GM12878 (cell line): ENCODE measurements at regions not wholly inside any gene's neighbourhood (a gene's known extent, or its start where the extent isn't known, plus 50 kb on each side); places are given as distances from the start of the nearest gene placed in this dataset.
"Not testable (repeated sequence)": the region's sequence is repeated elsewhere in the genome, so short reads cannot be mapped to it uniquely, and the experiment has no call there.

Source experiments
- ATAC-seq: fragments of 200-7000 bp; cut with Tn5 transposase; 3 replicates; pipeline ENCODE4 v1.9.1; 2020; ENCODE audit warnings: mild to moderate bottlenecking, moderate library complexity
- BruUV-seq: library from RNA; stranded (reverse); fragments of 400-500 nt; replicated peaks from 2 replicates; lab custom pipeline; 2021; lab: Mats Ljungman, UMichigan
- CTCF ChIA-PET: fragments of 300-600 bp; sonication (Branson Sonifier 250); formaldehyde crosslinking; extraction: SDS; loops from one replicate; lab custom pipeline; 2021; ENCODE audit warnings: inconsistent platforms; lab: Yijun Ruan, JAX
- POLR2A ChIA-PET: fragments of 350-600 bp; formaldehyde crosslinking; extraction: SDS; loops from one replicate; lab custom pipeline; 2021; ENCODE audit warnings: inconsistent platforms; lab: Charles Lee
- RAD21 ChIA-PET: fragments of 300-600 bp; sonication (Branson Sonifier 250); formaldehyde crosslinking; loops from one replicate; lab custom pipeline; 2023; ENCODE audit warnings: antibody characterized with exemption; ENCODE audit not compliant: unreplicated experiment; lab: Charles Lee
- SMC1A ChIA-PET: fragments of 300-600 bp; sonication (Branson Sonifier 250); formaldehyde crosslinking; loops from one replicate; lab custom pipeline; 2023; ENCODE audit not compliant: unreplicated experiment, uncharacterized antibody; lab: Charles Lee
- DNase-seq: peaks from one replicate; pipeline ENCODE4 v3.0.0-alpha.2; 2011; ENCODE audit warnings: low read depth, low spot score
- FAIRE-seq: peaks from 3 replicates; lab custom pipeline; 2011; peaks lifted over from hg19 to GRCh38; lab: Jason Lieb, UNC
- H2AFZ ChIP-seq: 2 replicates; pipeline ENCODE4 v1.6.0; 2011; ENCODE audit warnings: low read depth, low read length, control low read depth; ENCODE audit not compliant: control insufficient read depth
- H3K27ac ChIP-seq: 2 replicates; pipeline ENCODE4 v1.5.1; 2011; ENCODE audit warnings: control low read depth; ENCODE audit not compliant: control insufficient read depth, insufficient read depth
- H3K27me3 ChIP-seq, 2 experiments: replicated peaks in 1 of 2; 2 replicates each; pipeline versions ENCODE4 v1.6.0 to v1.6.1; 2011; ENCODE audit warnings: low read length in 1 of 2; ENCODE audit not compliant: control insufficient read depth in 2 of 2, insufficient read depth in 2 of 2
- H3K36me3 ChIP-seq, 2 experiments: 2 replicates each; pipeline ENCODE4 v1.5.1; 2011; ENCODE audit warnings: low read length in 1 of 2; ENCODE audit not compliant: control insufficient read depth in 2 of 2, insufficient read depth in 2 of 2
- H3K4me1 ChIP-seq: 2 replicates; pipeline ENCODE4 v1.6.1; 2011; ENCODE audit warnings: mild to moderate bottlenecking, low read length, moderate library complexity, mixed read lengths; ENCODE audit not compliant: control insufficient read depth, insufficient read depth
- H3K4me2 ChIP-seq: 2 replicates; pipeline ENCODE4 v1.6.0; 2011; ENCODE audit warnings: control low read depth; ENCODE audit not compliant: control insufficient read depth, insufficient read depth
- H3K4me3 ChIP-seq: fragments of 200-600 bp; sonication (generic); 2 replicates; pipeline ENCODE4 v1.5.1; 2016
- H3K79me2 ChIP-seq: 2 replicates; pipeline ENCODE4 v1.6.0; 2011; ENCODE audit warnings: low read length; ENCODE audit not compliant: control insufficient read depth, insufficient read depth
- H3K9ac ChIP-seq: 2 replicates; pipeline ENCODE4 v1.8.0; 2011; ENCODE audit warnings: low read length, control low read depth, mixed read lengths; ENCODE audit not compliant: control insufficient read depth, insufficient read depth
- H3K9me3 ChIP-seq: replicated peaks from 3 replicates; pipeline ENCODE4 v1.5.1; 2011; ENCODE audit warnings: mild to moderate bottlenecking, low read length; ENCODE audit not compliant: control insufficient read depth, insufficient read depth
- H4K20me1 ChIP-seq: 2 replicates; pipeline ENCODE4 v1.6.0; 2011; ENCODE audit not compliant: control insufficient read depth, insufficient read depth
- ASH2L ChIP-seq: fragments of 300-600, 200-600 bp; sonication (generic); IDR thresholded peaks from 2 replicates; pipeline ENCODE4 v1.6.1; 2017; ENCODE audit warnings: low read depth, mild to moderate bottlenecking, borderline replicate concordance
- BCLAF1 ChIP-seq: fragments of 450-650 bp; IDR thresholded peaks from 2 replicates; pipeline ENCODE4 v1.6.1; 2017; ENCODE audit warnings: antibody characterized with exemption, mild to moderate bottlenecking, moderate library complexity
- ESRRA ChIP-seq: IDR thresholded peaks from 2 replicates; pipeline ENCODE4 v1.6.1; 2012; ENCODE audit warnings: mild to moderate bottlenecking, low read length, improper control_type of control experiment
- HDAC2 ChIP-seq: fragments of 200-600 bp; sonication (generic); IDR thresholded peaks from 2 replicates; pipeline ENCODE4 v1.6.1; 2017
- IRF3 ChIP-seq: fragments of 450-650 bp; IDR thresholded peaks from 2 replicates; pipeline ENCODE4 v1.6.1; 2014; ENCODE audit warnings: mild to moderate bottlenecking
- MYC ChIP-seq: IDR thresholded peaks from 2 replicates; pipeline ENCODE4 v1.6.1; 2011; ENCODE audit warnings: mild to moderate bottlenecking, low read length, moderate library complexity, inconsistent platforms; ENCODE audit not compliant: insufficient read depth, insufficient replicate concordance, insufficient read length, severe bottlenecking
- SKIL ChIP-seq: fragments of 450-650 bp; IDR thresholded peaks from 2 replicates; pipeline ENCODE4 v1.6.1; 2017; ENCODE audit warnings: mild to moderate bottlenecking, low read depth, inconsistent platforms; ENCODE audit not compliant: poor library complexity, severe bottlenecking
- SPI1 ChIP-seq: IDR thresholded peaks from 2 replicates; pipeline ENCODE4 v1.6.1; 2011; ENCODE audit warnings: low read depth, mild to moderate bottlenecking, low read length, moderate library complexity, borderline replicate concordance; ENCODE audit not compliant: insufficient read depth
- WGBS: methylation state at CpG from one replicate; pipeline ENCODE4 v1.1.6; 2016; ENCODE audit warnings: low lambda C conversion rate; ENCODE audit not compliant: insufficient replicate concordance, insufficient coverage; ENCODE audit errors: missing lambda C conversion rate; 5-methylcytosine and 5-hydroxymethylcytosine counted together
- in situ Hi-C: fragments of 300-500 bp; cut with MboI; formaldehyde crosslinking; loops from 9 replicates; pipeline ENCODE4 v1.14.3; 2018; ENCODE audit warnings: mixed read lengths
- intact Hi-C: fragments of 100-400 bp; cut with micrococcal nuclease; formaldehyde crosslinking; loops from one replicate; pipeline ENCODE4 v1.14.2; 2022; ENCODE audit not compliant: unreplicated experiment

DNA sequence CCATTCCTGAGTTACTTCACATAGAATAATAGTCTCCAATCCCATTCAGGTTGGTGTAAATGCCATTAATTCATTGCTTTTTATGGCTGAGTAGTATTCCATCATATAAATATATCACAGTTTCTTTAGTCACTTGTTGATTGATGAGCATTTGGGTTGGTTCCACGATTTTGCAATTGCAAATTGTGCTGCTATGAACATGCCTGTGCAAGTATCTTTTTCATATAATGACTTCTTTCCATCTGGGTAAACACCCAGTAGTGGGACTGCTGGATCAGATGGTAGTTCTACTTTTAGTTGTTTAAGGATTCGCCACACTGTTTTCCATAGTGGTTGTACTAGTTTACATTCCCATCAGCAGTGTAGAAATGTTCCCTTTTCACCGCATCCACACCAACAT lies 107.0 kb downstream of the CDC7 start:
- intact Hi-C loops, POLR2A ChIA-PET, ATAC-seq, H3K4me2 ChIP-seq, H2AFZ ChIP-seq, H3K36me3 ChIP-seq, H3K79me2 ChIP-seq, BruUV-seq, FAIRE-seq, H3K9me3 ChIP-seq, H4K20me1 ChIP-seq, H3K27me3 ChIP-seq, H3K4me1 ChIP-seq, H3K9ac ChIP-seq, RAD21 ChIA-PET, in situ Hi-C loops, DNase-seq, H3K4me3 ChIP-seq, H3K27ac ChIP-seq, SMC1A ChIA-PET: not testable (repeated sequence)
- CTCF ChIA-PET, result interaction anchor here (2.0 kb wide), 1 partner anchor 95 kb away, joined by 5 read pairs; no protein-coding TSS in a partner anchor
- WGBS, result 38% methylated on average over 3 of the region's 3 CpGs

DNA sequence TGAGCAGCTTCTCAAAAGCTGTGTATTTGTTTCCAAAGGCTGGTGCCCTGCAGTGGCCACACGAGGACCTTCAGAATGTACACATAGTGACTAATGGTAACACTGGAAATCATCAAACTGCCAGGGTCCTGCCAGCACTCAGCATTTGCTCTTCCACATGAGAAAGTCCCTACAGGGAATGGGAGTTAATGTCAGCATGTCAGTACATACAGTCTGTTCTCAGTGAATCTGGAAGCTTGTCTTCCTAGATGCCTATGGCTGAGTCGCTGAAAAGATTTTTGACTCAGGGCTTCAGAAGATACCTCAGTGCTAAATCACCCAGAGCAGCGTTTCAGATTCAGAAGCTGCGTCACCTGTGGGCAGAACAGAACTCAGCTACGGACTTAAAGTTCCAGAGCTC lies 108.2 kb downstream of the CDC7 start:
- in situ Hi-C loops, result no loop called here
- H3K4me2 ChIP-seq, result no peak overlapping the region
- FAIRE-seq (no peak), ATAC-seq (no peak), DNase-seq (no peak)
- SMC1A ChIA-PET, result no interaction called here
- H2AFZ ChIP-seq, result no peak overlapping the region
- H3K9me3 ChIP-seq, result no peaks in the 10 kb centered on the region
- CTCF ChIA-PET, result interaction anchor here (1.5 to 2.0 kb wide), 2 partner anchors 11 to 96 kb away, joined by 4 to 5 read pairs; no protein-coding TSS in a partner anchor
- H4K20me1 ChIP-seq, result no peaks in the 10 kb centered on the region
- no peaks in the 10 kb centered on the region for H3K4me1 ChIP-seq
- H3K9ac ChIP-seq, result no peak overlapping the region
- H3K79me2 ChIP-seq, result no peaks in the 10 kb centered on the region
- H3K4me3 ChIP-seq, result no peak overlapping the region
- no peaks in the 10 kb centered on the region for H3K36me3 ChIP-seq
- no TSS peak for BruUV-seq
- WGBS, result 50% methylated on average over 5 of the region's 5 CpGs
- RAD21 ChIA-PET, result no interaction called here
- H3K27me3 ChIP-seq, result no peaks in the 10 kb centered on the region
- POLR2A ChIA-PET, result interaction anchor here (0.5 kb wide), 1 partner anchor 134 kb away, joined by 3 read pairs; no protein-coding TSS in a partner anchor
- intact Hi-C loops, result no loop called here
- H3K27ac ChIP-seq, result no peak overlapping the region
- TF ChIP-seq HDAC2 (no peak), IRF3 (no peak), ESRRA (no peak), SPI1 (no peak), MYC (no peak), SKIL (no peak), ASH2L (no peak), BCLAF1 (no peak)
